ENCODE measurements at regions not wholly inside any gene's neighbourhood (a gene's known extent, or its start where the extent isn't known, plus 50 kb on each side); places are given as distances from the start of the nearest gene placed in this dataset.

- TF ChIP-seq PYGO2 (tag; IDR thresholded peaks at IDR 0.05) (no peak), POLR2A (conservative IDR thresholded peaks at IDR 0.05) (no peak), L3MBTL2 (IDR thresholded peaks at IDR 0.05) (no peak)
These were observed 412.9 kb upstream of the CCNH start for GRCh38 chr5:87825583-87825982.

Measured in K562 (cell line).